ENCODE measurements at regions not wholly inside any gene's neighbourhood (a gene's known extent, or its start where the extent isn't known, plus 50 kb on each side); places are given as distances from the start of the nearest gene placed in this dataset.
"Not testable (repeated sequence)": the region's sequence is repeated elsewhere in the genome, so short reads cannot be mapped to it uniquely, and the experiment has no call there.

DNA sequence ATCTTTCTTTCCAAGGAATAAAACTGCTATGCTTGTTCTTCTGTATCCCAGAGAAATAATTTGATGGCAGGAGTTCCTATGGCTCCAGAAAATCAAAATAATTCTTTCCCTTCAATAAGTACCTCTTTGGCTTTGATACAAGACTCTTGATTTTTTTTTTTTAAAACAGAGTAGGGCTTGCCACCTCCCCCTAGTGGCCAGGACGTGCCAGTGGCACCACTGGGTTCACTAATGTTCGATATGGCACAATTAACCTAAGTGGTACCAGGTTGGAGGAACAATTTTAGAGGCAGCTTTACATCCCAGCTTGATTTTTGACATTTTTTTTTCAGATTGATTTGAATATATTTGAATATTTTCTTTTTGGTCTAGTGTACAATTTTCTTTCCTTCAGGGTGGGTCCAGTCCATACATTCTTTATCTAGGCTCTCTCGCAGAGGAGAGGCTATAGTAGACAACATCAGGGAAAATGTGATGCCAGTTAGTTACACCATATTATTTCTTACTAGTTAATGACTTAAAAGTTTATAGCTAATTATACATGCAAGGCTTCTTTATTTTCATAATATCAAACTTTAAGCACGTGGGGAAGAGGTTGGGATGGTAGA lies 330.9 kb downstream of the S1PR1 start:
- no peak for DNase-seq

DNA sequence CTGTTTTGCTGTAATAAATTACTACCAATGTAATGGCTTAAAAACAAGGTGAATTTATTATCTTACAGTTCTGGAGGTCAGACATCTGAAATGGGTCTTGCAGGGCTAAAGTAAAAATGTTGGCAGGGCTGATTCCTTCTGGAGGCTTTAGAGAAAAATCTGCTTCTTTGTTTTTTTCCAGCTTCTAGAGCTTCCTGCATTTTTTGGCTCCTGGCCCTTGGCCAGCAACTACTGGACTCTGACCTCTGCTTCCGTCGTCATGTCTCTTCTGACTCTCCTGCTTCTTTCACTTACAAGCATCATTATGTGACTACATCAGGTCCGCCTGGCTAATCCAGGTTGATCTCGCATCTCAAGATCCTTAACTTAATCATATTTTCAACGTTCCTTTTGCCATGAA lies 350.9 kb downstream of the S1PR1 start:
- no peak for DNase-seq

DNA sequence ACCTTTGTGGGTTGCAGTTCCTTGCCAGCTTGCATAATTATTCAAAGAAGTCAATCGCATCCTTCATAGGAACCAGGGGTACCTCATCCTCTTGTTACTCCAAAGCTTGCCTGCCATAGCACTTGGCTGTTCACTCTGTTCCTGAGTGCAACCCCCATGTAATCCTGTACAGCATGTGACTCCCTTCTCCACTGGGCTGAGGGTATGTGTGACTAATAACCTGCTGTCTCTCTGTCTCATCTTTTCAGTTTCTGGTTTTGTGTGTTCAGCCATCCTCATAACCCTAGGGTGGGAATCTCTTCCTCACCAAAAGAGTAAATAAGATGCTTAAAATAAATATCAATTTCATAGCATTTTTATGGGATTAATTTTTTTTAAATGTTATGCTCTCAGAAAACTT lies 351.9 kb downstream of the S1PR1 start:
- no peak for DNase-seq

DNA sequence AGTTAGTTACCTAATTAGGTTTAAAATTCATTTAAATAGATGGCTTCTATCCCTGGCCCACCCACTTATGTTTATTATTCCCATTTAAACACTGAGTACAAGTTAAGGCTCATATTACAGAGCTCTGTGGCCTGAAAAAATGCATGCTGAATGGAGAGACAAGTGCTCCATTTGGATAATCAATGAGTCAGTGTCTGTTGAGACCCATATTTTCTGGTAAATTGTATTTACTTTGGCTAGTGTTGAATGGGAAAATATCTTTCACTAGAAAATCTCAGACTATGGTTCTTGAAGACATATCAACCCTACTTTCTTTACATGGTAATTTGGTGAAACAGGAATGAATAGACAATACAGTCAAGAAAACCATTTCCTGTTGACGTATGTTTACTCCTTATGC lies 356.0 kb downstream of the S1PR1 start:
- DNase-seq, result no peak

DNA sequence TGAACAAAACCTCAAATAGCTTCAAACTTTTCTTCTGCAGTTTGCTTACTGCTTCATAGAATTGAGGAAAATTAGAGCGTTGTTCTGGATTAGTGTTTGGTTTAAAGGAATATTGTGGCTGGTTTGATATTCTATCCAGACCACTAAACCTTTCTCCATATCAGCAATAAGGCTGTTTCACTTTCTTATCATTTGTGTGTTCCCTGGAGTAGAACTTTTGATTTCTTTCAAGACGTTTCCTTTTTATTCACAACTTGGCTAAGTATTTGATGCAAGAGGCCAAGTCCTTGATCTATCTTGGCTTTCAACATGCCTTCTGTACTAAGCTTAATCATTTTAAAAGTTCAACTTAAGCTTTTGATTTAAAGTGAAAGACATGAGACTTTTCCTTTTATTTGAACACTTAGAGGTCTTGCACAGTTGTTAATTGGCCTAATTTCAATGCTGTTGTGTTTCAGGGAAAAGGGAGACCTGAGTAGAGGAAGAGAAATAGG lies 359.1 kb downstream of the S1PR1 start:
- no peak for DNase-seq

DNA sequence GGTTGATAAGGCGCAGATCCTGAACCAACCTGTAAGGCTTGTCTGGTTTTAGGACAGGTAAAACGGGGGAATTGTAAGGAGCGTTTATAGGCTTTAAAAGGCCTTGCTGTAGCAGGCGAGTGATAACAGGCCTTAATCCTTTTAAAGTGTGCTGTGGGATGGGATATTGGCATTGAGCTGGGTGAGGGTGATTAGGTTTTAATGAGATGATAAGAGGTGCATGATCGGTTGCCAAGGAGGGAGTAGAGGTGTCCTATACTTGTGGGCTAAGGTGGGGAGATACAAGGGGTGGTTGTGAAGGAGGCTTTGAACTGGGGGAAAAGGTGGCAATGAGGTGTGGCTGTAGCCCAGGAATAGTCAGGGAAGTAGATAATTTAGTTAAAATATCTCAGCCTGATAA lies 363.8 kb downstream of the S1PR1 start:
- not testable (repeated sequence) for DNase-seq

DNA sequence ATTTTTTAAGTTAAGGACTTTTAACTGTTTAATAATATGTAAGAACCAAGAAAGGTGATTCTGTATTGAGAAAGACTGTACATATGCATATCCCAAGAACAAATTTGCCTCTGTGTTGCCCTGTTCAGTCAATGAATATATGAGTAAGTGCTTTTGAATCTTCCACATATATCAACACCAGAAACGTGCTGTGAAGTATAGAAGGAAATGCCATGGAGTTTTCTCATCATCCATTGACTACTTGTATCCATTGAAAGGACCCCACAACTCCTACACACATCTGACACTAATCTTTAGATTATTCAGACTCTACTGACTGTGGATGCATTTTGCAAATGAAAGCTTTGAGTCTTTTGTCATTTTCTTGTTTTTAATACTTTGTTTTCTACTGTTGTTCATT lies 366.9 kb downstream of the S1PR1 start:
- no peak for DNase-seq

DNA sequence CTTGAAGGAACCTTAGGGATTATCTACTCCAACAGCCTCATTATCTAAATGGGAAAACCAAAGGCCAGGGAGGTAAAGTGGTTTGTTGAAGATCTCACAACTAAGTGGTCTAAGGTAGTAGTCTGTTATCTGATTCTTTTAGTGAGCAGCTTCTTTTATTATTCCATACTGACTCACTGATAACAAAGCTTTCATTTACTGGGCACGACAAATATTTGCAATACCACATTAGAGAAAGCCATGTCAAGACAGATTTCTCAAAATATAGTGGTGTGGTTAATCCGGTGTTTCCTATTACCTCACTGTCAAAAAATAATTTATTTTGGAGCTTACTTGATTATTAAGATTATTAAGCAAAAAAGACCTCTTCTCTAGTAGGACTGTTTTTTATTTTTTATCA lies 369.1 kb downstream of the S1PR1 start:
- DNase-seq, result no peak

DNA sequence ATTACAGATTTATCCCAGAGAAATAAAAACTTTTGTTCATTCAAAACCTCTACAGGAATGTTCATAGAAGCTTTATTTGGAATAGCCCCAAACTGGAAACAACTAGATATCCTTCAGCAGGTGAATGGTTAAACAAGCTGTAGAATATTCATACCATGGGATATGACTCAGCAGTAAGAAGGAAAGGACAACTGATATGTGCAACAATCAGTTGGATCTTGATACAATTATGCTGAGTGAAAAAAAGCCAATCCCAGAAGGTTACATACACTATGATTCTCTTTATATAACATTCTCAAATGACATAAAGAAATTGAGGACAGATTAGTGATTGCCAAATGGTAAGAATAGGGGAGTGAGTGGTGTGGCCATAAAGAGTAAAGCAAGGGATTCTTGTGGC lies 376.7 kb downstream of the S1PR1 start:
- DNase-seq, result no peak

DNA sequence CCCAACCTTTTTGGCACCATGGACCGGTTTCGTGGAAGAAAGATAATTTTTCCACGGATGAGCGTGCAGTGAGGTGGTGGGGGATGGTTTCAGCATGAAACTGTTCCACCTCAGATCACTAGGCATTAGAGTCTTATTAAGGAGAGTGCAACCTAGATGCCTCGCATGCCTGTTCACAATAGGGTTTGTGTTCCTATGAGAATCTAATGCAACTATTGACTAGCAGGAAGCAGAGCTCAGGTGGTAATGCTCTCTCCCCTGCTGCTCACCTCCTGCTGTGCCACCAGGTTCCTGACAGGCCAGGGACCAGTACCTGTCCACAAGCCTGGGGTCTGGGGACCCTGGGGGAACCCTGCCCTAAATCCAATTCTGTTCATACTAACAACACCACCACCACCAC lies 377.8 kb downstream of the OLFM3 start:
- no peak for DNase-seq

DNA sequence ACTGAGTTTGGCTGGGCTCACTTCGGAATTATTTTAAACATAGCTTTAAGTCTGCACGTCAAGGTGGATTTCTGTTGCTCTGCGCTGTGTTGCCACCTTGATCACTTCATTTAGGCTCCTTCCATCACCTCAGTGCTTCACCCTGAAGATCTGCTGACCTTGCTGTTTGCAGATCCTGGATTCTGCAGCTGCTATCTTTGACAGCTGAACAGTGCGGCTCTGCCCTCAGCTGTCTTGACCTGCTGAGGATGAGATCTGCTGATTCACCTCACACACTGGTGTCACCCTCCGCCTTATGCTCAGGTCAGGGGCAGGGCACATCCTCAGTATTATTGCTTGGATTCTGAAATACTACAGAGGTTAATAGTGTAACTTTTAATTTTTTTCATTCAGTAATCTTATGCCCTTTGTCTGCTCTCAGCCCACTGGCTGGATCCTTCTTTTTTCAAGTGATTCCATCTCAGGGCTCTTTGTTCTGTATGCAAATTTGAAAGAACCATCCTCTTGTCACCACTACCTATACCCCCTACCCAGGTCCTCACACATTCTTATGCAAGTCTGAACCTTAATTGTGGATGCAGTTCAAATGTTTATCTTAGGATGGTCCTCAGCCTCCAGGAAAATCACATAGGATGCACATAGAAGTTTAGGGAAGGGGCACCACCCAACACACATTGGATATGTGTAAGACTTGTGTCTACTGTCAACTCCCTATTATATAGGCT lies 364.0 kb downstream of the OLFM3 start:
- DNase-seq, result no peak

DNA sequence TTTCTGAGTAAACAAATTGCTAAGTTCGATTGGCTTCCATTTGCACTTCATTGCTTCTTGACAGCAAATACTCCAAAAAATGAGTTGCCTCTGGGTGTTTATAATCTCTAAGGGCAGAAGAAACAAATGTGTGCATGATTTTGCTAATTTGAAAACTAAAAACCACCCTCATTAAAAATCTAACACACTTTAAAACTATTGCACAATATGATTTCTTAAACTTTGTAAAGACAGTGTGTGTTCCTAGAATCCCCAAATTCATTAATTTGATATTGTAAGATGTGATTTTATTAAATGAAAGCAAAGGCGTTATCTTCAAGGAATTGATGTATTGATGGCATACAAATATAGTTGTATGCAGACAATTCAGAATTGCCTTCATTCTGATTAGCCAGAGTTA lies 350.9 kb downstream of the OLFM3 start:
- no peak for DNase-seq

DNA sequence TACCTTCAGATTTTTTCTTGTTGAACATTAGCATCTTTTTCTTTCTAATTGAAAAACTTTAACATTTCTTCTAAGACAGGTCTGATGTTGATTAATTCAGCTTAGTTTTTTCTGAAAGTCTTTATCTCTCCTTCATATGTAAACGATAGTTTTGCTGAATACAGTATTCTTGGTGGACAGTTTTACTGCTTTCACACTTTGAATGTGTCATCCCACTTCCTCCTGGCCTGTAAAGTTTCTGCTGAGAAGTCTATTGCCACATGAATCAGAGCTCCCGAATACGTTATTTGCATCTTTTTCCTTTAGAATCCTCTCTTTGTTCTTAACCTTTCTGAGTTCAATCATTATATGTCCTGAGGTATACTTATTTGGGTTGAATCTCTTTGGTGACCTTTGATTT lies 344.2 kb downstream of the OLFM3 start:
- no peak for DNase-seq

DNA sequence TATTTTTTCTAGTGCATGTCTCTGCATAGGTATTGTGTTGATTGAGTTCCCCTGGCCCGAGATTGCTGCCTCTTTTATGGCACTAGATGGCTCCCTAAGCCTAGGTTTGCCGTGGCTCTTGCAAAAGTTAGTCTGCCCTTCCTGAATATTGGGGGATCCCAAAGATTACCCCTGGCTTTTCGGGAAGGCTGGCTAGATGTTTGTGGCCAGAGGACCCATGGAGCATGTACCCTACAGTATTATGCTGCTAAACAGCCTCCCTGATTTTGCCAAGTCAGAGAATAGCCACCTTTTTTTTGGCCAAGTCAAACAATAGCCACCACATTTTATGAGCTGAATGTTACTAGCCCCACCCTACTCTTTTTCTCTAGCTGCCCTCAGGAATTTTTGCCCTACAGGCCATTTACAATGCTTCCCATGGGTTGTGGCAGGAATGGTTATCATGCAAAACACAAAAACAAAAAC lies 343.2 kb downstream of the OLFM3 start:
- DNase-seq, result no peak

DNA sequence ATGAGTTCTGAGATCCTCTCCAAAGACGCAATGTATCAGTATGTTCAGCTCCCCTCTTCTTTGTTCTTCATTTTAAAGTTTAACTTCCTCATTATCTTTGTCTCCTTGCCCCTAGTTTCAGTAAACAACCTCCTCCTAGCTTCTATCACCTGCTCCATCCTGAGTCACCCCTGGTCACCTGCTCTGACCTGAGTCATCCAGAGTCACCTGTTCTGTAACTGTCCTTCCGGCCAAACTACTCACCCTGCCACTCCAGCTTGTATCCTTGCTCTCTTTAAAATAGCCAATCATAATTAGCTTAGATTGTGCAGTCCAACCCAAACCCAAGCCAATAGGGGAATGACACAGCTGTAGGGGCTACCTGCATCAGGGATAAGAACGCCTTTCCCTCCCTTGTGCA lies 332.0 kb downstream of the OLFM3 start:
- DNase-seq, result no peak

DNA sequence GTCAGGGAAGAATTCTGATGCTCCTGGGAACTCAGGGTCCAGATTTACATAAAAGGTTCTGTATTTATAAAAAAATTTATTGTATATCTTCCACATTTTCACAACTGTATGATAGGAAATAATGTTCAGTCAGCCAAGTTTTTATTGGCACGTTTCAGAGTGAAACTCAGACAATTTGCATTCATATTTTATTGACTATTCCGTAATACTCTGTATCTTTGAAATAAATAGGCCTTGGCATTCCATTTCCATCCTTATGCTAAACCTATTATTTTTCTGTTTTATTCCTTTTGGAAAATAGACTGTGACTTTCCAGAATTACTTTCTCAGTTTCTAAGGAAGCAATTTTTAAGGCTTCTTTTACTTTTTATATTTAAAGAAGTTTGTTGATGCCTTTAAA lies 329.0 kb downstream of the OLFM3 start:
- no peak for DNase-seq

DNA sequence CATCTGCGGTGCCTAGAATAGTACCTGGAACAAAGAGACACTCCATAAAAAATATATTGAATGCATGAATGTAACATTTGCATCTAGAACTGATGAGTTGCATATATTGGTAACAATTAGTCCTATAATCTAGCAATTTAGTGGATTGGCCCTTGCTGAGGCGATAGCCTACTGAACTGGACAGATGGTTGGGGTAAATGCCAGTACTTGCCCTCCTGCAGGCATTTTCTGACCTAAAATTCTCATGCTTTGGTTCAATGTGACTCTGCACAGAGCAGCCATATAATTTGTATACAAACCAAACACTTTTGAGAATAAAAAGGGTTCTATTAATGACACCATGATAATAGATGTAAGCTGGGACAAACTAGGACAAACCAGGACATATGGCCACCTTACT lies 313.6 kb downstream of the OLFM3 start:
- DNase-seq, result no peak

DNA sequence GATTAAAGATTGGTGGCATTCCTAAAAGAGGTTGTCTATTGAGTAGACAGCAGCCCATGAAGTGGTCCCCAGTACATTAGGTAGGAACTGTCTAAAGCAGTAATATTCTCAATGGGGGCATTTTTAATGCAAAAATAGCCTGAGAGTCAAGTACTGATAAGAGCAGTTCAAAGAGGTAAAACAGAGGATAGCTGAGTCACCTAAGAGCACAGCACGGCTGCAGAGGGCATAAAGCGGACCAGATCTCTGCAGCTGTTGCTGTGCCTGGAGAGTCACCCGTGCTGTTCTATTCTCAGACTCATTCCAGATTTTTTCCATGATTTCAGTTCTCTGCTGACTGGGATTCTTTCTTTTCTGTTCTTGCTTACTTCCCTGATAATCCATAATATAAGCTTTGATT lies 313.2 kb downstream of the OLFM3 start:
- no peak for DNase-seq

DNA sequence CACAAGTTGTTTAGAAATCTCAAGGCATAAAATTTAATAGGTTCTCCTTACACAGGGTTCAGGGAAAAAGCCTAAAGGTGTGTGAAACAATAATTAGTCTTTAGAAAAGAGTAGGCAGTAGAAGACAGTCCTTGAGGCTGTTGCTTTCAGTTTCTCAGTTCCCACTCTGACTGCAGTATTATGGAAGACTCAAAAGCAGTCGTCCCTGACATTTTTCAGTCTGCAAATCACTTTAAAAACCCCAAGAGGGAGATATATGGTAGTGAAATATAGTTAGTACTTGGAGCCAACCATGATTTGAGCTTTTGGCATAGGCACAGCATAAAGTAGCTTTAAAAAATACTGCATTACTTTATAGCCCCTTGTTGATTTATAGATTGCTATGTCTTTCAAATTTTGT lies 299.7 kb downstream of the OLFM3 start:
- no peak for DNase-seq

DNA sequence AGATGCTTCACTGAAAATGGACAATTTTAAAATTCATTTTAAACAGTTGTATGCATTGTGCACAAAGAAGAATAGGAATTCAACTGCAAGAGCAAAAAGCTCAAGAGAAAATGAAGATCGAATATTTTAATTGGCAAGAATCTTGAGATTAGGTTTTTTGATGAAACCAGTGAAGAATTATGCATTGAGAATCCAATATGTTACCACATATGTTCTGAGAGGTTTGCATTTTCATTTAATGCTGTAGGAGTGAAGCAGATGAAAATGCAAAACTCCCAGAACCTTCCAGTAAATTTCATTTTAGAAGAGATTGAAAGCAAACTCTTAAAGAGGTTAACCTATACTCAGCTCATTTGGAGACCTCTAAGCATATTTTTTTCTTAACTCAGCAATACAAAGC lies 298.0 kb downstream of the OLFM3 start:
- no peak for DNase-seq

DNA sequence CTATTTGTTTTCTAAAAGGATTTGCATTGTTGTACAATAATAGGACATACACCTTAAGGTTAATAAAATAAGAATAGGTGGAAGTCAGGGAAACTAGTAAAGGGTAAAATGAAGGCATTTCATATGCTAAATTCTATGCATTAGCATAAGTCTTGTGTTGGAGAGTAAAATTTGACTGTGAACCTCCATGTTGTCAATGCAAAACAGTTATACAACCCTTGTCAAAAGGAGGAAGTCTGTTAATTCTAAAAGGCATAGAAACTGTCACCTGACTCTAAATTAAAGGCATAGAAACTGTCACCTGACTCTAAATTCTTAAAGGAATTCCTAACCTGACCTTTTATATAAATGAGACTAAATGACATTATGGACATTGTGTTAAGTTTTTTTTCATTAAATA lies 291.8 kb downstream of the OLFM3 start:
- DNase-seq, result no peak

DNA sequence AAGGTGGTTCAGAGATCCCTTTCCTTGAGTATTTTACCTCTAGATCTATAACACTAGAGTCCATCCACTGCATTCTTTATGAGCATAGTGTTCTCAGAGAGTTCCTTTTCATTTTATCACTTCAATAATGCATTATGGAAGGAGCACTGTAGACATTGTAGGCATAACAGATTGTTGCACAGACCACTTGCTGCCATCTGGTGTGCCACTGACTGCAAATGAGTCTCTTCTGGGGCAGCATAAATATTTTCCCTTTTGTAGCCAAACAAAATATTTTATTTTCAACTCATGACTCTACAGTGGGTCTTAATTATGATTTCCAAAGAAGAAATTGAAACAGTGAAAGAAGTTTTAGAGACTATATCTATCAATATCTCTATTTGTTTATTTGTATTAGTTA lies 290.4 kb downstream of the OLFM3 start:
- DNase-seq, result no peak

DNA sequence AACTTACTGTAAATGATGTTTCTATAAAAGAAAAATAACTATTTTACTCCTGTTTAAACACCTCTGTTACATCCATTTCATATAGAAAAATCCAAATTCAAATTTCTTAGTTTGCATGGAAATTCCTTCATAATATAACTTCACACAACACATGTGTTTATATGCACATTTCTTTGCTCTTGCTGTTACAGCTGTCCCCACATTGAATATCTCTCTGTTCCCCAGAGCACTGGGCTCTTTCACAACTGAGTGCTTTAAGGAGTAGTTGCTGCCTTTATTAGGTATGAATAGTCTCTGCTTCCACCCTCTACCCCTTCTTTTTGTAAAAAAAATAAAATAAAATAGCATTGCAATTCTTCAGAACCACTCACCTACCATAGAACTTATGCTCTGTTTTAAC lies 287.0 kb downstream of the OLFM3 start:
- no peak for DNase-seq

DNA sequence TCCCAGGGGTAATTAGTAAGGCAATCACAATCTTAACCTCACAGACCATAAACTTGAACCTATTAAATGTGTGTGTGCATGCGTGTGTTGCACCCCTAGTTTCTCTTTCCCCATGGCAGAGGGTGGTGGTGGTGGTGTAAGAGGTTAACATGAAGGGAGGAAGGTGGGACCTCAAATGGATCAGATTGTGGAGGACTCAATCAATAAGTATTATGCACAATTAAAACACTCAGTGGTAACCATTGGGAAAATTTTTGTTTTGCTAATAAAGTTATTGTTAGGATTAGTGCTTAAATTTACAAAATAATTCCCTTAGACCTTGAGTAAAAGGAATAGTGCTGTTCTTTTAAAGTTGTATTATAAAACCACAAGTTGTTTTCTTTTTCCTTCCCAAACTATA lies 283.0 kb downstream of the OLFM3 start:
- DNase-seq, result no peak

DNA sequence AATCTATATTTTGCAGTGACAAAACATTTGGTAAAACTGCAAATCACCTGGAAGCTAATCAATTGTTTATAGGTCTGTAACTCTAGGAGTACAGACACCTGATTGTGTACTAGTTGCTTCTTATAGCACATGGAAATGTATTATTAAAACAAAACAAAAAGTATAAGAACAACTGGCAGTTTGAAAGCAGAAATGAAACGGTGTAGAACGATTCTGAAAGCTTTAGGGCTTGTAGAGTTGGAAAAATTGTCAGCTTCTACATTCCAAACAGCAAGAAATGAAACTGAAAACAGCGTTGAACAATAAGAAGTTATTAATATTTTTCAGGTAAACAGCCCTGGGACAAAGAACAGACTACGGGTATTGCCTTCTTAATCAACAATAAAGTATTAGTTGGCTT lies 273.3 kb downstream of the OLFM3 start:
- DNase-seq, result no peak
